Naive thymus-derived CD8-positive, alpha-beta T cell (primary cell): ENCODE measurements at regions not wholly inside any gene's neighbourhood (a gene's known extent, or its start where the extent isn't known, plus 50 kb on each side); places are given as distances from the start of the nearest gene placed in this dataset.

Experiments
- ATAC-seq, 2 donors: fragments of 150-1000 bp; cut with Tn5 transposase in 1 of 2; sonication (Bioruptor Pico), chemical (Tn5 transposase) in 1 of 2; 1 replicate in 1 of 2; 2 replicates in 1 of 2; pipeline ENCODE4 v1.10.0; 2021; ENCODE audit warnings: mild to moderate bottlenecking in 2 of 2, moderate library complexity in 2 of 2
- POLR2A ChIA-PET: fragments of 350-600 bp; sonication (Branson Sonifier 250); formaldehyde crosslinking; loops from one replicate; lab custom pipeline; 2021; ENCODE audit warnings: antibody characterized with exemption; lab: Charles Lee
- DNase-seq, 10 donors: peaks; one replicate each; pipeline versions ENCODE4 v3.0.0 to v3.0.0-alpha.2; 2020 to 2022
- H3K27ac Mint-ChIP-seq, 10 donors: one replicate each; pipeline ENCODE4 v1.8.0; 2020 to 2022; ENCODE audit warnings: mild to moderate bottlenecking in 10 of 10, mixed read lengths in 10 of 10, moderate library complexity in 4 of 10, inconsistent platforms in 1 of 10
- H3K27me3 Mint-ChIP-seq, 5 donors: one replicate each; pipeline ENCODE4 v1.8.0; 2021 to 2022; ENCODE audit warnings: mixed read lengths in 5 of 5
- H3K36me3 Mint-ChIP-seq, 3 donors: one replicate each; pipeline ENCODE4 v1.8.0; 2020 to 2022; ENCODE audit warnings: mixed read lengths in 3 of 3, mild to moderate bottlenecking in 2 of 3, inconsistent platforms in 1 of 3
- H3K4me1 Mint-ChIP-seq, 4 donors: one replicate each; pipeline ENCODE4 v1.8.0; 2021 to 2022; ENCODE audit warnings: mixed read lengths in 4 of 4
- H3K4me3 Mint-ChIP-seq, 10 donors: one replicate each; pipeline ENCODE4 v1.8.0; 2020 to 2022; ENCODE audit warnings: mild to moderate bottlenecking in 10 of 10, mixed read lengths in 10 of 10, moderate library complexity in 6 of 10, inconsistent platforms in 1 of 10
- H3K9me3 Mint-ChIP-seq, 9 donors: one replicate each; pipeline ENCODE4 v1.8.0; 2020 to 2022; ENCODE audit warnings: mixed read lengths in 9 of 9, mild to moderate bottlenecking in 3 of 9, inconsistent platforms in 1 of 9, moderate library complexity in 1 of 9

- Mint-ChIP-seq H3K4me1 (no peaks in the 10 kb centered on the region), H3K4me3 (no peak overlapping the region), H3K27ac (no peak overlapping the region), H3K36me3 (no peaks in the 10 kb centered on the region), H3K9me3 (peaks cover 0 to 2% (median 0%) of the 10 kb centered on the region in 9 donors), H3K27me3 (no peaks in the 10 kb centered on the region)
- DNase-seq (no peak), ATAC-seq (no peak)
- POLR2A ChIA-PET, result no interaction called here
Observed at GRCh38 chr13:84903391-84903790, 895.8 kb downstream of the SLITRK6 start.

GRCh38 chr13:84902243-84902642 lies 897.0 kb downstream of the SLITRK6 start:
- DNase-seq (no peak), ATAC-seq (no peak)
- Mint-ChIP-seq H3K9me3 (peaks cover 0 to 1% (median 0%) of the 10 kb centered on the region in 9 donors), H3K36me3 (no peaks in the 10 kb centered on the region), H3K4me3 (no peak overlapping the region), H3K4me1 (no peaks in the 10 kb centered on the region), H3K27me3 (no peaks in the 10 kb centered on the region), H3K27ac (no peak overlapping the region)
- POLR2A ChIA-PET, result no interaction called here

GRCh38 chr13:84896128-84896527 lies 903.1 kb downstream of the SLITRK6 start:
- Mint-ChIP-seq H3K4me3 (no peak overlapping the region), H3K36me3 (no peaks in the 10 kb centered on the region), H3K4me1 (no peaks in the 10 kb centered on the region), H3K27ac (no peak overlapping the region), H3K27me3 (no peaks in the 10 kb centered on the region), H3K9me3 (peaks cover 0 to 1% (median 0%) of the 10 kb centered on the region in 9 donors)
- ATAC-seq (no peak), DNase-seq (peak in 4 of 10 donors; percentile 20 to 37 (median 28))
- POLR2A ChIA-PET, result no interaction called here

DNA sequence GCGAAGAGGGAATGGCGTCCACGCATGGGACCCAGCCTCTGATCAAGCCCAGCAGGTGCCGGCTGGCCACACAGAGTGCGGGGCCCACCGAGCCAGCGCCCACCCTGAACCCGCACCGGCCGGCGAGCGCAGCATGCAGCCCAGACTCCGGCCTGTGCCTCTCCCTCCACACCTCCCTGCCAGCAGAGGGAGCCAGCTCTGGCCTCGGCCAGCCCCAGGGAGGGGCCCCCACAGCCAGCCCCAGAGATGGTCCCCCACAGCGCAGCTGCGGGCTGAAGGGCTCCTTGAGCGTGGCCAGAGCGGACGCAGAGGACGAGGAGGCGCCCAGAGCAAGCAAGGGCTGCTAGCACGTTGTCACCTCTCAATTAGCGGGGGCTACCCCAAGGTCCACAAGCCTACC lies 904.5 kb downstream of the SLITRK6 start:
- H3K4me3 Mint-ChIP-seq, result no peak overlapping the region
- no peak for DNase-seq
- no peaks in the 10 kb centered on the region for H3K4me1 Mint-ChIP-seq
- no peak for ATAC-seq
- no peak overlapping the region for H3K27ac Mint-ChIP-seq
- no peaks in the 10 kb centered on the region for H3K9me3 Mint-ChIP-seq
- no peaks in the 10 kb centered on the region for H3K36me3 Mint-ChIP-seq
- POLR2A ChIA-PET, result no interaction called here
- H3K27me3 Mint-ChIP-seq, result no peaks in the 10 kb centered on the region

DNA sequence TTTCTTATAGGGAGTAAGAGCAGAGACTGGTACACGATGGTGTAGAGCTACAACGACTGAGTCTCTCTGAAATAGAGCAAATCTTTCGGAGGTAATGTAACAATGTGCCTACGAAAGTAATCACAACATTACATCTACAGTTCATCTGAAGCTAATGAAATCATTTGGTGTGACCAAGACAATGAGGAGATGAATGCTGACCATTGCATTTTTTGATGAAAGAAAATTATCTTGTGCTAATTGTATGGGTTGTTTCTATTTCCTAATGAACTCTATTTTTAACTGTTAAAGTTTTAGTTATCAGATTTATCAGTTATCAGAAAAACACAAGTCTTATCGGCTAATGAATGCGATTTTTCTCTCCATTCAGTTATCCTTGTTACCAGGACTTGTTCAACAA lies 913.4 kb downstream of the SLITRK6 start:
- Mint-ChIP-seq H3K27me3 (no peaks in the 10 kb centered on the region), H3K9me3 (no peaks in the 10 kb centered on the region), H3K4me1 (no peaks in the 10 kb centered on the region), H3K36me3 (no peaks in the 10 kb centered on the region), H3K4me3 (no peak overlapping the region), H3K27ac (no peak overlapping the region)
- DNase-seq, result no peak
- no peak for ATAC-seq
- POLR2A ChIA-PET, result no interaction called here

DNA sequence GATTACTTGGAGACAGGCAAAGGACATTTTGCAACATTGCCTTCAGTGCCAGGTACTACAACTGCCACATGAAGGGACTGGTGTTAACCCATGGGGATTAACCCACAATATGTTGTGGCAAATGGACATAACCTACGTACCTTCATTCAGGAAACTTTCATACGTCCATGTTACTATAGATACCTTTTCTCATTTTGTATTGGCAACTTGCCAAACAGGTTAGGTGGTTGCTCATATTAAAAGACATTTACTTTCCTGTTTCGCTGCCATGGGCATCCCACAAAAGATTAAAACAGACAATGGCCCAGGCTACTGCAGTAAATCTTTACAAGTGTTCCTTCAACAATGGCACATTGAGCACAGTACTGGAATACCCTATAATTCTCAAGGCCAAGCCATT lies 925.3 kb downstream of the SLITRK6 start:
- no peak overlapping the region for H3K4me3 Mint-ChIP-seq
- POLR2A ChIA-PET, result no interaction called here
- no peaks in the 10 kb centered on the region for H3K27me3 Mint-ChIP-seq
- no peaks in the 10 kb centered on the region for H3K36me3 Mint-ChIP-seq
- ATAC-seq (no peak), DNase-seq (no peak)
- H3K27ac Mint-ChIP-seq, result no peak overlapping the region
- H3K9me3 Mint-ChIP-seq, result peaks cover 0 to 18% (median 3%) of the 10 kb centered on the region in 9 donors
- H3K4me1 Mint-ChIP-seq, result no peaks in the 10 kb centered on the region

GRCh38 chr13:84870190-84870589 lies 929.0 kb downstream of the SLITRK6 start:
- POLR2A ChIA-PET, result no interaction called here
- peaks cover 0 to 6% (median 0%) of the 10 kb centered on the region in 9 donors for H3K9me3 Mint-ChIP-seq
- H3K36me3 Mint-ChIP-seq, result no peaks in the 10 kb centered on the region
- DNase-seq (no peak), ATAC-seq (no peak)
- no peak overlapping the region for H3K4me3 Mint-ChIP-seq
- peaks cover 0 to 3% (median 0%) of the 10 kb centered on the region in 5 donors for H3K27me3 Mint-ChIP-seq
- no peak overlapping the region for H3K27ac Mint-ChIP-seq
- H3K4me1 Mint-ChIP-seq, result no peaks in the 10 kb centered on the region

DNA sequence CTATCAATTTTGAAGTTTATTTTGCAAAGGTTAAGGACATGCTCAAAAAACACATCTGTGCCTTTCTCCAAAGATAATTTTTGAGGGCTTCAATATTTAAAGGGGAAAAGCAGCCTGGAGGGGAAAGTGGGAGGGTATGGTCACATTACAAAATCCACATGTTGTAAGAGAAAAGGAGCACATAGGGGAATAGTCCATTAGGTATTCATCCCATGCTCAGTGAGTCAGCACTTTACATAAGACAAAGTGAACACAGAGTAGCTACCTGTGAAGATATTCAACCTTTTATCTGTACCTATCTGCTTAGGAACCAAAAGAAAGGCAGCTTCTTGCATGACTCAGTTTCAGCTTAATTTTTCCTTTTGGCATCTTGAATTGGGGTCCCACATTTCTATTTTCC lies 932.0 kb downstream of the SLITRK6 start:
- Mint-ChIP-seq H3K27me3 (peaks cover 0 to 3% (median 0%) of the 10 kb centered on the region in 5 donors), H3K27ac (no peak overlapping the region), H3K4me1 (no peaks in the 10 kb centered on the region), H3K9me3 (peaks cover 0 to 4% (median 0%) of the 10 kb centered on the region in 9 donors), H3K36me3 (no peaks in the 10 kb centered on the region), H3K4me3 (no peak overlapping the region)
- ATAC-seq, result no peak
- POLR2A ChIA-PET, result no interaction called here
- no peak for DNase-seq

DNA sequence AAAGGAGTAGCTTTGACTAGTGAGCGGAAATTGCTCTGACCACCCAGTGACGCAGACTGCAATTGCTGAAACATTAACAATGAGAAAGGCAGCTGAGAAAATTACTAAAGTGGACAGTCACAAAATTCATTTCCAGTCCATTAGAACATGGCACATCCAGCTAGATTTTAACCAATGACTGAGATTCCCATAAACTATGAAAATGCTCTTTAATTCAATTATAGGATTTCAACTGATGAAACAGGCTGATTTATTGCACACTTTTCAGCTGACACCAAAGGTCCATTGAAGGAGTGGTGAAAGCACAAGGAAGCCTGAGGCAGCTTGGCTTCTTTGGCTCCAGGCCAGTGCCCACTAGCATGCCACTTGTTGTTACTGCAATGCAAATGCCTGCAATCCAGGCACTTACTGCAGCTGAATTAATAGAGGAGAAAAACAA lies 933.4 kb downstream of the SLITRK6 start:
- Mint-ChIP-seq H3K27me3 (peaks cover 0 to 3% (median 0%) of the 10 kb centered on the region in 5 donors), H3K4me3 (no peak overlapping the region), H3K27ac (no peak overlapping the region), H3K4me1 (no peaks in the 10 kb centered on the region), H3K36me3 (no peaks in the 10 kb centered on the region), H3K9me3 (peaks cover 0 to 2% (median 0%) of the 10 kb centered on the region in 9 donors)
- POLR2A ChIA-PET, result no interaction called here
- no peak for DNase-seq
- ATAC-seq, result no peak

- Mint-ChIP-seq H3K9me3 (peaks cover 0 to 2% (median 0%) of the 10 kb centered on the region in 9 donors), H3K4me3 (no peak overlapping the region), H3K4me1 (no peaks in the 10 kb centered on the region), H3K27ac (no peak overlapping the region), H3K36me3 (no peaks in the 10 kb centered on the region), H3K27me3 (peaks cover 0 to 3% (median 0%) of the 10 kb centered on the region in 5 donors)
- DNase-seq, result no peak
- ATAC-seq, result no peak
- POLR2A ChIA-PET, result no interaction called here
Observed at GRCh38 chr13:84864341-84864740, 934.9 kb downstream of the SLITRK6 start.

GRCh38 chr13:84847107-84847506 lies 952.1 kb downstream of the SLITRK6 start:
- DNase-seq, result no peak
- Mint-ChIP-seq H3K4me1 (no peaks in the 10 kb centered on the region), H3K36me3 (no peaks in the 10 kb centered on the region), H3K27ac (no peak overlapping the region), H3K27me3 (no peaks in the 10 kb centered on the region), H3K9me3 (peaks cover 0 to 14% (median 0%) of the 10 kb centered on the region in 9 donors), H3K4me3 (no peak overlapping the region)
- POLR2A ChIA-PET, result no interaction called here
- ATAC-seq, result no peak

DNA sequence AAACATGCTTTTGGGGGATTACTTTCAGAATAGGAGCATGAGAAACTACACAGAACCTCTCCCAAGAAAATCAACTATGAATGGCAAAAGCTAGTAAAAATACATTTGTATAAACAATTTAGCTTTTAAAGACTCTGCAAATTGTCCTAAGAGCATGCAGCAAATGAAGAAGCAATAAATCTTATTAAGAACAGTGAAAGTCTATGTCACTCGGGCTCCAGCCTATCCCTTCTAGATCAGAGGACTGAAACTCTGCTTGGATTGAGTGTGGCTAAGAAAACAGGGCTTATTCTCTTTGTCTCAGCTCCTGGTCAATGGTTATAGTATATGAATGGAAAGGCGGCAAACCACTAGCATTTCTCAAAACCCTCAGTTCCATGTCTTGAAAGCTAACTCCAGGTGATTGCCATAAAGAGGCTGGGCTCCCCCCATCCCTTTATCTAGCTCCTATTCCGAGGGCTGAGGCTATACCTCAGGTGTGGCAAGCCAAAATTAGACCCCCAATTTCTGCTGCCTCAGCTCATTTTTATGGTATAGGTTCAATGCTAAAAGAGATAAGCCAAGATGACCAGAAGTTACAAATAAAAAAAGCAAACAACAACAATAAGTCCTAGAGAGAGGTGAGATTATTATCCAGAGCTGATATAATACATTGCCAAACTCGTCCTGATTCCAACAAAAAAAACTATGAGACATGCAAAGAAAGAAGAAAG lies 953.2 kb downstream of the SLITRK6 start:
- ATAC-seq (no peak), DNase-seq (no peak)
- Mint-ChIP-seq H3K36me3 (no peaks in the 10 kb centered on the region), H3K4me1 (no peaks in the 10 kb centered on the region), H3K4me3 (no peak overlapping the region), H3K9me3 (peaks cover 0 to 14% (median 0%) of the 10 kb centered on the region in 9 donors), H3K27me3 (no peaks in the 10 kb centered on the region), H3K27ac (no peak overlapping the region)
- POLR2A ChIA-PET, result no interaction called here

DNA sequence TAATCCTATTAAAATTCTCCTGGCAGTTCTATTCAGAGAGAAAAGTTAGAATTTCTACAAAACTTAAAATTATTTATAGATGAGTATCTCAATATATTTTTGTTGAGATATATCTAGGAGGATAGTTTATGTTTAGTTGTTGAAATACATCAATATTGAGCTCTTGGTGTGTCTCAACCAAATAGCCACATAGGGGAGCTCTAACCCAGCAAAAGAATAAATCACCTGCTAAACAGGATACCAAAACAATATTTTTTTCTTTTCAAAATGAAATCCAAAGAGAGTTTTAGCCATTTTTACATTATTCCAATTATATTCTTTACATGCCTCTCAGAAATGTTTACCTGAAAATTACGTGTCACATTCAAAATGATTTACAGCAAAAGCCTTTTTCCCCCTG lies 954.7 kb downstream of the SLITRK6 start:
- ATAC-seq, result no peak
- no peak for DNase-seq
- no peaks in the 10 kb centered on the region for H3K36me3 Mint-ChIP-seq
- H3K27me3 Mint-ChIP-seq, result no peaks in the 10 kb centered on the region
- H3K27ac Mint-ChIP-seq, result no peak overlapping the region
- H3K4me3 Mint-ChIP-seq, result no peak overlapping the region
- no peaks in the 10 kb centered on the region for H3K4me1 Mint-ChIP-seq
- POLR2A ChIA-PET, result no interaction called here
- H3K9me3 Mint-ChIP-seq, result peaks cover 0 to 14% (median 0%) of the 10 kb centered on the region in 9 donors

GRCh38 chr13:84843368-84843767 lies 955.9 kb downstream of the SLITRK6 start:
- POLR2A ChIA-PET, result no interaction called here
- no peaks in the 10 kb centered on the region for H3K36me3 Mint-ChIP-seq
- no peaks in the 10 kb centered on the region for H3K4me1 Mint-ChIP-seq
- H3K9me3 Mint-ChIP-seq, result peaks cover 0 to 14% (median 0%) of the 10 kb centered on the region in 9 donors
- ATAC-seq (no peak), DNase-seq (no peak)
- H3K27me3 Mint-ChIP-seq, result no peaks in the 10 kb centered on the region
- no peak overlapping the region for H3K4me3 Mint-ChIP-seq
- H3K27ac Mint-ChIP-seq, result no peak overlapping the region
